GM12878 (cell line): ENCODE measurements at regions not wholly inside any gene's neighbourhood (a gene's known extent, or its start where the extent isn't known, plus 50 kb on each side); places are given as distances from the start of the nearest gene placed in this dataset.

ENCODE experiments used
- EP300 ChIP-seq, 2 experiments: fragments of 150-350 bp in 1 of 2; IDR thresholded peaks; 2 replicates each; pipeline ENCODE4 v1.6.1; 2011 to 2012; ENCODE audit warnings: low read depth in 2 of 2, low read length in 2 of 2, borderline replicate concordance in 1 of 2, improper control_type of control experiment in 1 of 2, inconsistent platforms in 1 of 2; ENCODE audit not compliant: control insufficient read depth in 1 of 2
- ZNF217 ChIP-seq: fragments of 450-650 bp; IDR thresholded peaks from 2 replicates; pipeline ENCODE4 v1.6.1; 2017; ENCODE audit warnings: antibody characterized with exemption, mild to moderate bottlenecking
- ZNF274 ChIP-seq: IDR thresholded peaks from one replicate; pipeline ENCODE4 v1.8.0; 2011; ENCODE audit not compliant: insufficient read length, insufficient read depth
- TF ChIP-seq, protein P1 (sequence below): fragments of 450-650 bp; IDR thresholded peaks from 2 replicates; pipeline ENCODE4 v1.6.1; 2017; ENCODE audit warnings: mild to moderate bottlenecking, moderate library complexity
- TF ChIP-seq, protein P2 (sequence below): IDR thresholded peaks from 2 replicates; pipeline ENCODE4 v1.6.1; 2012; ENCODE audit warnings: low read depth, low read length, improper control_type of control experiment
- TF ChIP-seq, protein P3 (sequence below), 3 experiments: IDR thresholded peaks in 2 of 3; conservative IDR thresholded peaks in 1 of 3; 2 replicates each; pipeline ENCODE4 v1.5.1; 2011; ENCODE audit warnings: low read depth in 3 of 3, low read length in 3 of 3, mild to moderate bottlenecking in 3 of 3, control low read depth in 2 of 3, moderate library complexity in 2 of 3, inconsistent platforms in 1 of 3, mixed read lengths in 1 of 3; ENCODE audit not compliant: control insufficient read depth in 2 of 3, insufficient read depth in 1 of 3; ENCODE audit errors: extremely low read depth in 1 of 3

DNA sequence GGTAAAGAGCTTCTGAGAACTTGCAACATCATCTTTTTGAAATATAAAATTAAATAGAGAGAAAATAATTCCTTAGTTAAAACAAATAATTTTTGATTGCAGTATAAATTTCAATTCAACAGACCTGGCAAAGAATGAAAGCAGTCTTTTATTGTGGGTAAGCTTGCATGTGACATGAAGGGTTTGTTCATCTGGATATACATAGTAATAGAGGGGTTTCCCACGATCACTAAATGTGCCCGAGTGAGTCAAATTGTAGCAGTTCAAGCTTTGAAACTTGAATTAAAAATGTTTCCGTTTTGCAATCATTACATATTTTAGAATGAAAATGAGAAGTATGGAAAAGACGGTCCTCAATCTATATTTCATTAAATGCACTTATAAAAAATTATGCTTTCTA, 658.4 kb upstream of the MBL2 start:
- no peak for TF ChIP-seq ZNF217
- TF ChIP-seq ZNF274: no peak
- TF ChIP-seq EP300 (IDR thresholded peaks at IDR 0.05; ENCODE audit: borderline replicate concordance in 1 of 2, control insufficient read depth in 1 of 2, low read depth in 2 of 2, low read length in 2 of 2): no peak
- TF ChIP-seq, protein P1, sequence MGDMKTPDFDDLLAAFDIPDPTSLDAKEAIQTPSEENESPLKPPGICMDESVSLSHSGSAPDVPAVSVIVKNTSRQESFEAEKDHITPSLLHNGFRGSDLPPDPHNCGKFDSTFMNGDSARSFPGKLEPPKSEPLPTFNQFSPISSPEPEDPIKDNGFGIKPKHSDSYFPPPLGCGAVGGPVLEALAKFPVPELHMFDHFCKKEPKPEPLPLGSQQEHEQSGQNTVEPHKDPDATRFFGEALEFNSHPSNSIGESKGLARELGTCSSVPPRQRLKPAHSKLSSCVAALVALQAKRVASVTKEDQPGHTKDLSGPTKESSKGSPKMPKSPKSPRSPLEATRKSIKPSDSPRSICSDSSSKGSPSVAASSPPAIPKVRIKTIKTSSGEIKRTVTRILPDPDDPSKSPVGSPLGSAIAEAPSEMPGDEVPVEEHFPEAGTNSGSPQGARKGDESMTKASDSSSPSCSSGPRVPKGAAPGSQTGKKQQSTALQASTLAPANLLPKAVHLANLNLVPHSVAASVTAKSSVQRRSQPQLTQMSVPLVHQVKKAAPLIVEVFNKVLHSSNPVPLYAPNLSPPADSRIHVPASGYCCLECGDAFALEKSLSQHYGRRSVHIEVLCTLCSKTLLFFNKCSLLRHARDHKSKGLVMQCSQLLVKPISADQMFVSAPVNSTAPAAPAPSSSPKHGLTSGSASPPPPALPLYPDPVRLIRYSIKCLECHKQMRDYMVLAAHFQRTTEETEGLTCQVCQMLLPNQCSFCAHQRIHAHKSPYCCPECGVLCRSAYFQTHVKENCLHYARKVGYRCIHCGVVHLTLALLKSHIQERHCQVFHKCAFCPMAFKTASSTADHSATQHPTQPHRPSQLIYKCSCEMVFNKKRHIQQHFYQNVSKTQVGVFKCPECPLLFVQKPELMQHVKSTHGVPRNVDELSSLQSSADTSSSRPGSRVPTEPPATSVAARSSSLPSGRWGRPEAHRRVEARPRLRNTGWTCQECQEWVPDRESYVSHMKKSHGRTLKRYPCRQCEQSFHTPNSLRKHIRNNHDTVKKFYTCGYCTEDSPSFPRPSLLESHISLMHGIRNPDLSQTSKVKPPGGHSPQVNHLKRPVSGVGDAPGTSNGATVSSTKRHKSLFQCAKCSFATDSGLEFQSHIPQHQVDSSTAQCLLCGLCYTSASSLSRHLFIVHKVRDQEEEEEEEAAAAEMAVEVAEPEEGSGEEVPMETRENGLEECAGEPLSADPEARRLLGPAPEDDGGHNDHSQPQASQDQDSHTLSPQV: no peak
- TF ChIP-seq, protein P2, sequence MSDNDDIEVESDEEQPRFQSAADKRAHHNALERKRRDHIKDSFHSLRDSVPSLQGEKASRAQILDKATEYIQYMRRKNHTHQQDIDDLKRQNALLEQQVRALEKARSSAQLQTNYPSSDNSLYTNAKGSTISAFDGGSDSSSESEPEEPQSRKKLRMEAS: no peak
- TF ChIP-seq, protein P3, sequence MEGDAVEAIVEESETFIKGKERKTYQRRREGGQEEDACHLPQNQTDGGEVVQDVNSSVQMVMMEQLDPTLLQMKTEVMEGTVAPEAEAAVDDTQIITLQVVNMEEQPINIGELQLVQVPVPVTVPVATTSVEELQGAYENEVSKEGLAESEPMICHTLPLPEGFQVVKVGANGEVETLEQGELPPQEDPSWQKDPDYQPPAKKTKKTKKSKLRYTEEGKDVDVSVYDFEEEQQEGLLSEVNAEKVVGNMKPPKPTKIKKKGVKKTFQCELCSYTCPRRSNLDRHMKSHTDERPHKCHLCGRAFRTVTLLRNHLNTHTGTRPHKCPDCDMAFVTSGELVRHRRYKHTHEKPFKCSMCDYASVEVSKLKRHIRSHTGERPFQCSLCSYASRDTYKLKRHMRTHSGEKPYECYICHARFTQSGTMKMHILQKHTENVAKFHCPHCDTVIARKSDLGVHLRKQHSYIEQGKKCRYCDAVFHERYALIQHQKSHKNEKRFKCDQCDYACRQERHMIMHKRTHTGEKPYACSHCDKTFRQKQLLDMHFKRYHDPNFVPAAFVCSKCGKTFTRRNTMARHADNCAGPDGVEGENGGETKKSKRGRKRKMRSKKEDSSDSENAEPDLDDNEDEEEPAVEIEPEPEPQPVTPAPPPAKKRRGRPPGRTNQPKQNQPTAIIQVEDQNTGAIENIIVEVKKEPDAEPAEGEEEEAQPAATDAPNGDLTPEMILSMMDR (IDR thresholded peaks at IDR 0.05 in 2 of 3, conservative IDR thresholded peaks at IDR 0.05 in 1 of 3; ENCODE audit: control insufficient read depth in 2 of 3, extremely low read depth in 1 of 3, insufficient read depth in 1 of 3, low read depth in 3 of 3, low read length in 3 of 3): no peak
